ENCODE measurements at regions not wholly inside any gene's neighbourhood (a gene's known extent, or its start where the extent isn't known, plus 50 kb on each side); places are given as distances from the start of the nearest gene placed in this dataset.

DNA sequence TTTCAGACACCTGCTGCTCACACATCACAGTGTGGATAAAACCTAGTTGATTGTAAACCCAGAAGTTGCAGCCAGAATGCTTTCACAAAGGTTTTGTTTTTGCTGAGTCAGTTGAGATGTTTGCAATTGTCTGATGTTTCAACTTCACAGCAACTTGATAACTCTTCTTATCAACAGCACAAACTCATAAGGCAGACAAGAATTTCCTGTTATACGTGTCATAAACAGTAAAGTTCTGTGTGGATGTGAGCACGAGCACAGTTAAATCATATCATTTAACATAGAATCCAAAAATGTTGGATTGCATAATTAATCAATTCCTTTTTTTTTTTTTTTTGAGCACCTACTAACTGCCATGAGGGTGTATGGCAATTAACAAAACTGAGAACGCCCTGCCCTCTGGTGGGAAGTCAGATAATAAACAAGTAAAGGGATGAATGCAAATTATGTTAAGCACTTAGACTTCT lies 512.2 kb downstream of the PDHA2 start:
- DNase-seq (ENCODE audit: low read depth), result no peak
- no peak overlapping the region for H3K4me3 ChIP-seq (ENCODE audit: low read length)
- TF ChIP-seq, protein P1, sequence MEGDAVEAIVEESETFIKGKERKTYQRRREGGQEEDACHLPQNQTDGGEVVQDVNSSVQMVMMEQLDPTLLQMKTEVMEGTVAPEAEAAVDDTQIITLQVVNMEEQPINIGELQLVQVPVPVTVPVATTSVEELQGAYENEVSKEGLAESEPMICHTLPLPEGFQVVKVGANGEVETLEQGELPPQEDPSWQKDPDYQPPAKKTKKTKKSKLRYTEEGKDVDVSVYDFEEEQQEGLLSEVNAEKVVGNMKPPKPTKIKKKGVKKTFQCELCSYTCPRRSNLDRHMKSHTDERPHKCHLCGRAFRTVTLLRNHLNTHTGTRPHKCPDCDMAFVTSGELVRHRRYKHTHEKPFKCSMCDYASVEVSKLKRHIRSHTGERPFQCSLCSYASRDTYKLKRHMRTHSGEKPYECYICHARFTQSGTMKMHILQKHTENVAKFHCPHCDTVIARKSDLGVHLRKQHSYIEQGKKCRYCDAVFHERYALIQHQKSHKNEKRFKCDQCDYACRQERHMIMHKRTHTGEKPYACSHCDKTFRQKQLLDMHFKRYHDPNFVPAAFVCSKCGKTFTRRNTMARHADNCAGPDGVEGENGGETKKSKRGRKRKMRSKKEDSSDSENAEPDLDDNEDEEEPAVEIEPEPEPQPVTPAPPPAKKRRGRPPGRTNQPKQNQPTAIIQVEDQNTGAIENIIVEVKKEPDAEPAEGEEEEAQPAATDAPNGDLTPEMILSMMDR (conservative IDR thresholded peaks at IDR 0.05; ENCODE audit: low read length), result no peak

DNA sequence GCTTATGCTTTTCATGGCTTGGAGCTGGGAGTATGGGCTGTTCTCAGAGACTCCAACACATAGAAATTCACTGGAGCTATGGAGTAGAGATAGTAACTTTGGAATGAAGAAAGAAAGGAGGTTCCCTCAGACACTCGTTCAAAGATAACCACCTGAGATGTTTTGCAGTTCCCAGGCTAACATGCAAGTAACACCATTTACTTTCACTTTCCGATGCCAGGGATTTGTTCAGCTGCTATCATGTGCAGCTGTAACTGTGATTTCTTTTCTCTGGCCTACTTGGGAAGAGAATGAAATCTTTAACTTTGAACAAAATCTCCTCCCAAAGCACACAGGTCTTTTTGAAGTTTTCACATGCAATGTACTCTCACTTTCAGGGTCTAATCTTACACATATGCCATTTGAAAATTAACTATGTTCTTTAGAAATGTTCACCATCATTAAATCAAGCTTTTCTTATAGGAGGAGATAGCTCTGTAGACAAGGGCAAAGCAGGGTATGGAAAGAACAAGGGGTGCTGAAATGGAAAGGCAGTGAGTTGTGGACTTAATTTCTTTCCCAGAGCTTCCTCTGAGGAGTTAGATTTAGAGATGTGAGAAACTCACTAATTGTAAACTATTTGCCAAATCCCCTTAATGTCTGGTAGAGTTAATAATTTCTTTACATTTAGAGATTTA lies 514.3 kb downstream of the PDHA2 start:
- TF ChIP-seq, protein P1 (conservative IDR thresholded peaks at IDR 0.05; ENCODE audit: low read length), result no peak
- DNase-seq (ENCODE audit: low read depth), result no peak
- no peak overlapping the region for H3K4me3 ChIP-seq (ENCODE audit: low read length)

DNA sequence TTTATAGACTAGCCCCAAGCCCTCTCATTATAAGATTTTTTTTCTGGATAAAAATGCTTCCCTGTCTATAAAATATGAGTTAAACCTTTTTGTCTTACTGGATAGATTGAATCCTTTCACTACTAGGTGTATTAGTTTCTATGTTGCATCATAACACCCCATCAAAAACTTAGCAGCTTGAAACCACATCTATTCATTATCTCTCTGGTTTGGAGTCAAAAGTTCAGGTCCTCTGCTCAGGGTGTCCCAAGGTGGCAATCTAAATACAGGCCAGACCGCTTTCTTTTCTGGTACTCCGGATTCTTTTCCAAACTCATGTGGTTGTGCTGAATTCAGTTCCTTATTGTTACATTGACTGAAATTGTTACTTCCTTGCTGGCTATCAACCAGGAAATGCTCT lies 515.5 kb downstream of the PDHA2 start:
- DNase-seq (ENCODE audit: low read depth), result no peak
- TF ChIP-seq, protein P1 (conservative IDR thresholded peaks at IDR 0.05; ENCODE audit: low read length), result no peak
- H3K4me3 ChIP-seq (ENCODE audit: low read length), result no peak overlapping the region

DNA sequence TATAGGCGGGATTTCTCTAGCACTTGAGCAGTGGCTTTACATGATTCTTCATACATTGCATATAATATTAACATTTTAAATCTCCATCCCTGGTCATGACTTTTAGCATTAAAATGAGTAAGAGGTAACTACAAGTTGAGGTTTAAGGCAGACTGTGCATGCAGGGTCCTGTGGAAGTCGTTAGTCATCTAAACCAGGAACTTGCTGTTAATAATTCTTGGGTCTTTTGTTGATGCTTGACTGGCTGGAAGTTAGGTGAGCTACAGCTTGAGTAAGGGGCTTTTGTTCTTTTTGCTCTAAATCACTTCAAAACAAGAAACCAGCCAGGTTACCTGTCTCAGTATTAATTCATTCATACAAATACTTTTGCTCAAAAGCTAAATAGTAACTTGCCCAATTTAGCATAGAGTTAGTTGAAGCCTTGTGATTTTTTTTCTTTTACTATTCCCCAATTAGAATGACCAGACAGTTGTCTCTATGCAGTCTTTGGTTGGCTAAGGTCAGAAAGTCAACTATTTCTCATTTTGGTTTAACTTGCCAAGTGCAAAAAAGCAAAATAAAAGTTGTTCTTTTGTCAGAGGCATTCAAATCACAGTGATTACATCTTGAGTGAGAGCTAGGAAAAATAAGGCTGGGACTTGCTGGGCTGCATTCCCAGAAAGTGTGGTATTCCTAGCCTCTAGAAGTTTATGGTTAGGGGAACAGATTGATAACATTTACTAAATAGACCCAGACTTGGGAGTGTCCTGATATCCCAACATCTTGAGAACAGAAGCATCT lies 516.9 kb downstream of the PDHA2 start:
- H3K4me3 ChIP-seq (ENCODE audit: low read length), result no peak overlapping the region
- TF ChIP-seq, protein P1 (conservative IDR thresholded peaks at IDR 0.05; ENCODE audit: low read length), result no peak
- no peak for DNase-seq (ENCODE audit: low read depth)

DNA sequence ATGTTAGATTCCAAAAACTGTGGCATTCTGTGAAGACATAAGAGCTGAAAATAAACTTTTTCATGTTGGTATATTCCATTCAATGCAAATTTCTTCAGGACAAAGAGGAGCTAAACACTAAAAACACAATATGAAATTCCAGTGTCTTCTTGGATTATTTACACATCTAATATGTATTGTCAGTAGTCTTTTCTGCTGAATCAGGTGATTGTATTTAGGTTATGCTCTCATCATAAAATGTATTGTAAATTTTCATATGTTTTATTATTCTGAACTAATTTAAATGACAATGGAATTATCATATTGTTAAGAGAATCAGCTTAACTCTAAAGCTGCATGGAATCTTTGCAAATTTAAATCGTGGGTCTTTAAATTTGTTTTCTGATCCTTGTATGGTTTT lies 526.7 kb downstream of the PDHA2 start:
- H3K4me3 ChIP-seq (ENCODE audit: low read length), result no peak overlapping the region
- no peak for DNase-seq (ENCODE audit: low read depth)
- TF ChIP-seq, protein P1 (conservative IDR thresholded peaks at IDR 0.05; ENCODE audit: low read length), result no peak

DNA sequence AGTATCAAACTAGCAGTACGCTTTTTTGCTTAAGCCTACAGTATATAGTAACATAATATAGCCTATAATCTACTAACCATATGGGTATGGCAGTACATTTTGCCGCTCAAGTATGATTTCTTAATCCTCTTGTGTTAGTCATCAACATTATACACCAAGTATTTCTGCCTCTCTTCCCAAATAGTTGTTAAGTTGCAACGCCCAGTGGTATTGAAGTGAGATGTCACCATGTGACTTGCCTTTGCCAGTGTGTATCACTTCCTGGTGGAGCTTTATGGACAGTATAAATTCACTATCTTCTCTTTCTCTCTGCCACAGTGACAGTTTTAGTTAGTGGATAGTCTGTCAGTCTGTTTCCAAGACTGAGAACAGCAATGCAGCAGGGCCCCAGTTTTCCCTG lies 535.5 kb downstream of the PDHA2 start:
- H3K4me3 ChIP-seq (ENCODE audit: low read length), result no peak overlapping the region
- TF ChIP-seq, protein P1 (conservative IDR thresholded peaks at IDR 0.05; ENCODE audit: low read length), result no peak
- DNase-seq (ENCODE audit: low read depth), result no peak

DNA sequence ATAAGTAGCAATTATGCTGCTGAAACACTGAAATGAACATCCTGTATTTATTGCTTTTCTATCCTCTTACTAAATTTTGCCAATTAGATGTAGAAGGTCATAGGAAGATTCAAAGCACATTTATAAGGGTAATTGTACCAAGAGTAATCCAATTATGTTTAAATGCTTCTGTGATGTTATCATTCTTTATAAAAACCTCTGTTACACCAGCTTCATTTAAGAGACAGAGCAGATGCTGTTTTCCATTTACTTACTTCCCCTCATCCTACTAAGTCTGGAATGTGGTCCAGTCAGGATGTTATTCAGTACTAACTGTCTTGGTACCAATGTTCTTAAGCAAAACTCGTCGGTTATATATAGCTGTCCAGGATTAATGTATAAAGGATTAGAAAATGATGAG lies 539.6 kb downstream of the PDHA2 start:
- no peak overlapping the region for H3K4me3 ChIP-seq (ENCODE audit: low read length)
- TF ChIP-seq, protein P1 (conservative IDR thresholded peaks at IDR 0.05; ENCODE audit: low read length), result no peak
- DNase-seq (ENCODE audit: low read depth), result no peak
